ENCODE measurements at regions not wholly inside any gene's neighbourhood (a gene's known extent, or its start where the extent isn't known, plus 50 kb on each side); places are given as distances from the start of the nearest gene placed in this dataset.
"Not testable (repeated sequence)": the region's sequence is repeated elsewhere in the genome, so short reads cannot be mapped to it uniquely, and the experiment has no call there.

GRCh38 chr16:70014915-70015314 lies 63.8 kb downstream of the CLEC18A start:
- H3K36me3 Mint-ChIP-seq (ENCODE audit: low read depth), result peaks cover 44% of the 10 kb centered on the region
- not testable (repeated sequence) for H3K4me1 Mint-ChIP-seq; H3K27me3 Mint-ChIP-seq (ENCODE audit: low read depth); H3K4me3 Mint-ChIP-seq; H3K9me3 Mint-ChIP-seq; H3K27ac Mint-ChIP-seq

GRCh38 chr16:70016751-70017150 lies 65.6 kb downstream of the CLEC18A start:
- not testable (repeated sequence) for H3K27ac Mint-ChIP-seq; H3K27me3 Mint-ChIP-seq (ENCODE audit: low read depth); H3K4me3 Mint-ChIP-seq; H3K9me3 Mint-ChIP-seq; H3K4me1 Mint-ChIP-seq
- peaks cover 52% of the 10 kb centered on the region for H3K36me3 Mint-ChIP-seq (ENCODE audit: low read depth)

- H3K27me3 Mint-ChIP-seq (ENCODE audit: low read depth), result no peaks in the 10 kb centered on the region
- no peaks in the 10 kb centered on the region for H3K4me1 Mint-ChIP-seq
- no peaks in the 10 kb centered on the region for H3K9me3 Mint-ChIP-seq
- H3K36me3 Mint-ChIP-seq (ENCODE audit: low read depth), result peaks cover 44% of the 10 kb centered on the region
- H3K27ac Mint-ChIP-seq, result no peak overlapping the region
- H3K4me3 Mint-ChIP-seq, result no peak overlapping the region
- peak in 2 of 3 experiments; percentile 14 to 33 for TF ChIP-seq CTCF (IDR thresholded peaks at IDR 0.05; ENCODE audit: unreplicated experiment in 3 of 3)
These were observed 67.1 kb downstream of the CLEC18A start for GRCh38 chr16:70018254-70018653.

GRCh38 chr16:70023207-70023606 lies 72.1 kb downstream of the CLEC18A start:
- not testable (repeated sequence) for H3K27ac Mint-ChIP-seq

GRCh38 chr16:70023956-70024355 lies 72.8 kb downstream of the CLEC18A start:
- not testable (repeated sequence) for H3K27me3 Mint-ChIP-seq (ENCODE audit: low read depth); H3K4me3 Mint-ChIP-seq; H3K4me1 Mint-ChIP-seq; H3K9me3 Mint-ChIP-seq
- peak overlapping the region in 1 of 3 experiments; percentile 4 for H3K27ac Mint-ChIP-seq
- H3K36me3 Mint-ChIP-seq (ENCODE audit: low read depth), result peaks cover 30% of the 10 kb centered on the region

More at GRCh38 chr16:70023207-70023606, 72.1 kb downstream of the CLEC18A start:
- H3K27me3 Mint-ChIP-seq (ENCODE audit: low read depth); H3K4me3 Mint-ChIP-seq; H3K4me1 Mint-ChIP-seq; H3K9me3 Mint-ChIP-seq: not testable (repeated sequence)
- H3K36me3 Mint-ChIP-seq (ENCODE audit: low read depth), result peaks cover 26% of the 10 kb centered on the region

GRCh38 chr16:70026165-70026854 lies 75.2 kb downstream of the CLEC18A start:
- H3K36me3 Mint-ChIP-seq (ENCODE audit: low read depth), result peaks cover 35% of the 10 kb centered on the region
- not testable (repeated sequence) for H3K9me3 Mint-ChIP-seq; H3K4me3 Mint-ChIP-seq; H3K27me3 Mint-ChIP-seq (ENCODE audit: low read depth); H3K4me1 Mint-ChIP-seq; H3K27ac Mint-ChIP-seq

- peaks cover 47% of the 10 kb centered on the region for H3K36me3 Mint-ChIP-seq (ENCODE audit: low read depth)
- not testable (repeated sequence) for H3K27ac Mint-ChIP-seq; H3K4me3 Mint-ChIP-seq; H3K4me1 Mint-ChIP-seq; H3K9me3 Mint-ChIP-seq; H3K27me3 Mint-ChIP-seq (ENCODE audit: low read depth)
These were observed 81.2 kb upstream of the PDPR start for GRCh38 chr16:70032906-70033305.

- peaks cover 33% of the 10 kb centered on the region for H3K36me3 Mint-ChIP-seq (ENCODE audit: low read depth)
- H3K4me1 Mint-ChIP-seq; H3K9me3 Mint-ChIP-seq; H3K27me3 Mint-ChIP-seq (ENCODE audit: low read depth); H3K4me3 Mint-ChIP-seq; H3K27ac Mint-ChIP-seq: not testable (repeated sequence)
These were observed 76.2 kb upstream of the PDPR start for GRCh38 chr16:70037913-70038312.

GRCh38 chr16:70040554-70040953 lies 73.6 kb upstream of the PDPR start:
- not testable (repeated sequence) for H3K27ac Mint-ChIP-seq; H3K4me1 Mint-ChIP-seq; H3K27me3 Mint-ChIP-seq (ENCODE audit: low read depth); H3K9me3 Mint-ChIP-seq; H3K4me3 Mint-ChIP-seq
- peaks cover 25% of the 10 kb centered on the region for H3K36me3 Mint-ChIP-seq (ENCODE audit: low read depth)

- H3K4me3 Mint-ChIP-seq, H3K4me1 Mint-ChIP-seq, H3K27ac Mint-ChIP-seq: not testable (repeated sequence)
These were observed 70.5 kb upstream of the PDPR start for GRCh38 chr16:70043538-70044067.

GRCh38 chr16:70046560-70046959 lies 67.6 kb upstream of the PDPR start:
- peaks cover 22% of the 10 kb centered on the region for H3K36me3 Mint-ChIP-seq (ENCODE audit: low read depth)
- H3K27ac Mint-ChIP-seq; H3K4me3 Mint-ChIP-seq; H3K27me3 Mint-ChIP-seq (ENCODE audit: low read depth); H3K4me1 Mint-ChIP-seq: not testable (repeated sequence)
- peaks cover 11% of the 10 kb centered on the region for H3K9me3 Mint-ChIP-seq

More at GRCh38 chr16:70043538-70044067, 70.5 kb upstream of the PDPR start:
- Mint-ChIP-seq H3K9me3 (peaks cover 11% of the 10 kb centered on the region), H3K36me3 (ENCODE audit: low read depth) (peaks cover 28% of the 10 kb centered on the region)
- not testable (repeated sequence) for H3K27me3 Mint-ChIP-seq (ENCODE audit: low read depth)

GRCh38 chr16:70048083-70048482 lies 66.0 kb upstream of the PDPR start:
- H3K27ac Mint-ChIP-seq; H3K4me3 Mint-ChIP-seq; H3K27me3 Mint-ChIP-seq (ENCODE audit: low read depth); H3K4me1 Mint-ChIP-seq: not testable (repeated sequence)
- Mint-ChIP-seq H3K9me3 (peaks cover 11% of the 10 kb centered on the region), H3K36me3 (ENCODE audit: low read depth) (peaks cover 26% of the 10 kb centered on the region)

GRCh38 chr16:70058056-70058455 lies 56.1 kb upstream of the PDPR start:
- not testable (repeated sequence) for H3K27ac Mint-ChIP-seq; H3K9me3 Mint-ChIP-seq; H3K36me3 Mint-ChIP-seq (ENCODE audit: low read depth); H3K4me3 Mint-ChIP-seq; H3K27me3 Mint-ChIP-seq (ENCODE audit: low read depth); H3K4me1 Mint-ChIP-seq

- H3K36me3 Mint-ChIP-seq (ENCODE audit: low read depth); H3K27me3 Mint-ChIP-seq (ENCODE audit: low read depth); H3K4me3 Mint-ChIP-seq; H3K9me3 Mint-ChIP-seq: not testable (repeated sequence)
- H3K4me1 Mint-ChIP-seq, result peaks cover 17% of the 10 kb centered on the region
- peak overlapping the region in 1 of 3 experiments; percentile 73 for H3K27ac Mint-ChIP-seq
These were observed 54.7 kb upstream of the PDPR start for GRCh38 chr16:70059429-70059828.
